GM06990 (cell line): ENCODE measurements at regions not wholly inside any gene's neighbourhood (a gene's known extent, or its start where the extent isn't known, plus 50 kb on each side); places are given as distances from the start of the nearest gene placed in this dataset.

Source experiments
- DNase-seq: peaks from one replicate; pipeline ENCODE4 v3.0.0-alpha.2; 2011; ENCODE audit not compliant: insufficient read length; ENCODE audit errors: extremely low read depth
- H3K27me3 ChIP-seq: replicated peaks from 2 replicates; pipeline ENCODE4 v1.6.0; 2011; ENCODE audit warnings: low read length; ENCODE audit not compliant: control insufficient read depth, insufficient read depth
- H3K36me3 ChIP-seq: 2 replicates; pipeline ENCODE4 v1.5.1; 2011; ENCODE audit warnings: low read length; ENCODE audit not compliant: control insufficient read depth, insufficient read depth
- H3K4me3 ChIP-seq: replicated peaks from 2 replicates; pipeline ENCODE4 v1.5.1; 2011; ENCODE audit warnings: low read depth, mild to moderate bottlenecking, control low read depth, low read length
- TF ChIP-seq, protein P1 (sequence below): IDR thresholded peaks from 2 replicates; pipeline ENCODE4 v1.5.1; 2011; ENCODE audit warnings: low read length, control low read depth, mild to moderate bottlenecking, inconsistent platforms; ENCODE audit not compliant: insufficient read depth, poor library complexity, severe bottlenecking

DNA sequence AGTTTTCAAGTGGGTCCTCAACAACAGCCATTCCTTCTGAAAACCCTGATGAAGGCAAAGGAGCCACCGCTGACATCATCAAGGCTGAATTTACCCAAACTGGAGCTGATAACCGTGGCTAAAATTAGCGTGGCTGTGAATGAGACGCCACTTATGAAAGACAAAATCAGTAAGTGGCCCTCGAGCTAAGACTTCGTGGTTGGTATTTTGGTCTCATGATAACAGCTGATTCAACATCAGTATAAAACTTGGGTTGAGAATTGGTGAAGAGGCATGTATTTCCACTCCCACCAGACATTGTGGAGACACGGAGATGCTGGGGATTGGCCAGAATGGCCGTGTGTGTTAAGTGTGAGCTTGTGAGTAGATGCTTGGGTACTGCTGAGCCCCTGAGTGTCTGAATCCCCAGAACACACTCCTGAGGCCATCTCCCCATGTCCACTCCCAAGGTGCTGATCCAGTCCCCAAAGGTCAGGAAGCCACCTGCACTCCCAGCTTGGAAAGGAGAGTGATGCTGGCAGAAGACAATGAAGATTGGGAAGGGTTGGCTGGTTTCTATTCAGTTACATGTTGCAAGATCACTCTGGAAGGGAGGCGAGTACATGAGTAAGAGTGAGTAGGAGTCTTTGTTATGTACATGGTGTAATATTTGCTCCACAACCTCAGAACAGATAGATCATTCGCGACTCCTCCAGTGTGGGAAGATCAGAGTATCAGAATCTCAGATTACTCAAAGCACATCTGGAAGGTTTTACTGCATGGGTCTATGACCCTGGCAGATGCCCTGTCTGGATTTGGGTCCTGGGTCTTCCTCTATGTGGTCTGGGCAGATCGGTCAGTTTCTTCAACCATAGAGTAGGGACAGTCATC is 207.7 kb downstream of the HS3ST3A1 start:
- TF ChIP-seq, protein P1, sequence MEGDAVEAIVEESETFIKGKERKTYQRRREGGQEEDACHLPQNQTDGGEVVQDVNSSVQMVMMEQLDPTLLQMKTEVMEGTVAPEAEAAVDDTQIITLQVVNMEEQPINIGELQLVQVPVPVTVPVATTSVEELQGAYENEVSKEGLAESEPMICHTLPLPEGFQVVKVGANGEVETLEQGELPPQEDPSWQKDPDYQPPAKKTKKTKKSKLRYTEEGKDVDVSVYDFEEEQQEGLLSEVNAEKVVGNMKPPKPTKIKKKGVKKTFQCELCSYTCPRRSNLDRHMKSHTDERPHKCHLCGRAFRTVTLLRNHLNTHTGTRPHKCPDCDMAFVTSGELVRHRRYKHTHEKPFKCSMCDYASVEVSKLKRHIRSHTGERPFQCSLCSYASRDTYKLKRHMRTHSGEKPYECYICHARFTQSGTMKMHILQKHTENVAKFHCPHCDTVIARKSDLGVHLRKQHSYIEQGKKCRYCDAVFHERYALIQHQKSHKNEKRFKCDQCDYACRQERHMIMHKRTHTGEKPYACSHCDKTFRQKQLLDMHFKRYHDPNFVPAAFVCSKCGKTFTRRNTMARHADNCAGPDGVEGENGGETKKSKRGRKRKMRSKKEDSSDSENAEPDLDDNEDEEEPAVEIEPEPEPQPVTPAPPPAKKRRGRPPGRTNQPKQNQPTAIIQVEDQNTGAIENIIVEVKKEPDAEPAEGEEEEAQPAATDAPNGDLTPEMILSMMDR: no peak
- DNase-seq: no peak
- H3K4me3 ChIP-seq: no peak overlapping the region
- H3K36me3 ChIP-seq: no peaks in the 10 kb centered on the region
- no peaks in the 10 kb centered on the region for H3K27me3 ChIP-seq

DNA sequence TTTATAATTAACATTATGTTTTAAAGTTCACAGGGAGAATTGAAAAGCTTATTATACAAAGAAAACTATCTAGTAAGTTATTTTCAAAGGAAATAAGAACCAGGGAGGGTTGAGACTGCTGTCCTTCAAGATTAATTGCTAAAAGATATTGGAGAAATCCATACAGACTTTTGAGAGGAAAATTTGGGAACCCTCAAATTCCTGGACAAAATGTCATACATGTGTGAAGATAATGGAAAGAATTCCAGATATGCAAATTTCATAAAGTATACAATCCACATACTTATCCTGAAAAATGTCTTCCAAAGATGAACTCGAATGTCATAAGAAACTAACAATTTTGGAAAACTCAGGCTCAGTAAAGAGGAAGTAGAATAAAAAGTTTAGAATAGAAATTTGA is 213.8 kb downstream of the HS3ST3A1 start:
- Histone ChIP-seq H3K36me3 (no peaks in the 10 kb centered on the region), H3K4me3 (no peak overlapping the region), H3K27me3 (no peaks in the 10 kb centered on the region)
- TF ChIP-seq, protein P1: no peak
- DNase-seq: no peak

DNA sequence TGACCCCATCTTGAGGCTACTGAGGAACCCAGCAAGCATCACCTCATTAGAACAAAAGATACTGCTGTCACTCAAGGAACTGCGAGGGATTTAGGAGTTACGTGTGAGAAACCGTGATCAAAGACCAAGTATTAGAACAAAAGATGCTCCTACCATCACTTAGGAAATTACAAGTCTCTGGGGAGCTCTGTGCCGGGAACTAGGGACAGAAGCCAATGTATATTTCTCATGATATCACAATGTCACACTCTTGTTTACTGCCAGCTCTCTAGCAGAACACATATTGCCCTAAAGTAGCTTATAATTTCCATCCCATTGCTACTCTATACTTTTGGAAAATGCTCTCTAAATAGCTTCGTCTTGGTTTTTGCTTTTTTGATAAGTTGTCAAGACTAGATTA is 214.5 kb downstream of the HS3ST3A1 start:
- TF ChIP-seq, protein P1: no peak
- H3K36me3 ChIP-seq: no peaks in the 10 kb centered on the region
- H3K4me3 ChIP-seq: no peak overlapping the region
- H3K27me3 ChIP-seq: no peaks in the 10 kb centered on the region
- no peak for DNase-seq

DNA sequence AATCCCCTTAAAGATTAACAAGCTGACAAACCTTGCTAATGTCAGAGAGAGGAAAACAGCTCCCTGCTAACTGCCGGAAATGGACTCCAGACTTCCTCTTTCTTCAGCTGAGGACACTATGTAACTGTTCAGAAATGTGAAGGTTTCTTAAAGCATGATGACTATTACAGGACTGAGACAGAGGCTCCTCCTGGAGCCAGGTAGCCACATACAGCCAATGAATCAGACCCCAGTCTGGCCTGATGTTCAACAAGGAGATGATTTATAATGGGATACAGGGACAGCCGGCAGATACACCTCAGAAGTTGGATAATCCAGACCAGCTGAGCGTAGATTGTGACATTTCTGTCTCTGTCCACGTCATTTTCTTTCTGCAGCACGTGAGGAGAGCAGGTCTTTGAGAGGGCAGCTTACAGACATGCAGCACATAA is 216.2 kb downstream of the HS3ST3A1 start:
- Histone ChIP-seq H3K4me3 (no peak overlapping the region), H3K27me3 (no peaks in the 10 kb centered on the region), H3K36me3 (no peaks in the 10 kb centered on the region)
- no peak for DNase-seq
- TF ChIP-seq, protein P1: no peak

DNA sequence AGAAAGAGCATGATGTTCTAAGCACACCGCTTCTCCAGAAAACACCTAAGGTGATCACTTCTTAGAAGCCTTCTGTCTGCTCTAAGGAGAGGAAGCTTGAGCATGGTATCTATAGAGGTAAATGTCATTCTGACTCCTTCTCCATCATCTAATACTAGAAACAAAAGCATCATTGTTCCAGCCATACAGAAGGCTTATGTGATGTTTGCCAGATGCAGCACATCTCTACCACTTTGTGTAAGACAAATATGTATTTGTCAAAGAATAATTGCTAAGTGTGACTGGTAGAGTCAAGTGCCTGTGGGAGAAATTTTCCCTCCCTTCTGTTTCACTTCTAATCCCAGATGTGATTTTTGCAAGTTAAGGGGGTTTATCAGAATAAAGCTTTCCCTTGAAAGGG is 217.1 kb downstream of the HS3ST3A1 start:
- H3K36me3 ChIP-seq: no peaks in the 10 kb centered on the region
- H3K4me3 ChIP-seq: no peak overlapping the region
- no peaks in the 10 kb centered on the region for H3K27me3 ChIP-seq
- no peak for DNase-seq
- TF ChIP-seq, protein P1: no peak

DNA sequence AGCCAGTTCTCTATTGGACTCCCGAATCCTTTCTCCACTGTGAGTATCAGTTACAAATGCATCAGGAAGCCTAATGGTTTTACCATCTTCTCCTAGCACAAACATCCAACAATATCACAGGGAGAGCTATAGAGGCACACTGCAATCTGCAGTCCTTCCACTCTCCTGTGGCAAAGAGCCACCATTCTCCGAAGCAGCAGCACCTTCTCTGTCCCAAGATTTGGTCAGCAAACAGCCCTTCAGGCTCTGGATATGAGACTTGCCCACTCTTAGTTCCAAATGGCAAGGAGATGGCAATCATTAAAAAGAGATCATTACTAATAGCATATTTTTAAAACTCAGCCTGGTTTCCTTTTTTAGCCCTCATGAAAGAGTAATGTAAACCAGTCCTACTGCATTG is 223.4 kb downstream of the HS3ST3A1 start:
- Histone ChIP-seq H3K27me3 (no peaks in the 10 kb centered on the region), H3K4me3 (no peak overlapping the region), H3K36me3 (no peaks in the 10 kb centered on the region)
- TF ChIP-seq, protein P1: no peak
- no peak for DNase-seq
